OCI-LY7 (cell line): ENCODE measurements at regions not wholly inside any gene's neighbourhood (a gene's known extent, or its start where the extent isn't known, plus 50 kb on each side); places are given as distances from the start of the nearest gene placed in this dataset.

Source experiments
- BruUV-seq: library from RNA; stranded (reverse); fragments of 400-500 nt; replicated peaks from 2 replicates; lab custom pipeline; 2021; lab: Mats Ljungman, UMichigan
- CTCF ChIA-PET: fragments of 300-600 bp; sonication (Branson Sonifier 250); formaldehyde crosslinking; loops from one replicate; lab custom pipeline; 2022; ENCODE audit warnings: antibody characterized with exemption; ENCODE audit not compliant: unreplicated experiment; lab: Charles Lee
- POLR2A ChIA-PET: fragments of 300-600 bp; sonication (Branson Sonifier 250); formaldehyde crosslinking; loops from one replicate; lab custom pipeline; 2022; ENCODE audit warnings: antibody characterized with exemption; lab: Charles Lee
- DNase-seq: peaks from one replicate; pipeline ENCODE4 v3.0.0-alpha.2; 2015; ENCODE audit warnings: low spot score
- H2AFZ ChIP-seq: fragments of 200-600 bp; sonication (generic), shearing (Covaris generic); 2 replicates; pipeline ENCODE4 v1.6.1; 2014; ENCODE audit warnings: mild to moderate bottlenecking, antibody characterized with exemption, low read length, moderate library complexity
- H3K27ac ChIP-seq: fragments of 200-600 bp; sonication (generic); 2 replicates; pipeline ENCODE4 v1.5.1; 2014; ENCODE audit warnings: mixed run types, low read depth, mild to moderate bottlenecking, moderate library complexity, low read length, inconsistent platforms; ENCODE audit not compliant: poor library complexity, severe bottlenecking
- H3K36me3 ChIP-seq: fragments of 200-600 bp; sonication (generic); 2 replicates; pipeline ENCODE4 v1.6.1; 2014; ENCODE audit warnings: mild to moderate bottlenecking, antibody characterized with exemption, low read length, moderate library complexity, mixed read lengths; ENCODE audit not compliant: insufficient read depth
- H3K4me1 ChIP-seq: fragments of 200-600 bp; sonication (generic); 2 replicates; pipeline ENCODE4 v1.5.1; 2014; ENCODE audit warnings: mild to moderate bottlenecking, low read length; ENCODE audit not compliant: insufficient read depth, poor library complexity, severe bottlenecking
- H3K4me2 ChIP-seq: fragments of 200-600 bp; sonication (generic); 2 replicates; pipeline ENCODE4 v1.6.1; 2014; ENCODE audit warnings: mild to moderate bottlenecking, low read length
- H3K4me3 ChIP-seq: fragments of 200-600 bp; sonication (generic); 2 replicates; pipeline ENCODE4 v1.5.1; 2014; ENCODE audit warnings: mild to moderate bottlenecking, low read depth, low read length; ENCODE audit not compliant: poor library complexity, severe bottlenecking
- H3K79me2 ChIP-seq: fragments of 200-600 bp; sonication (generic); 2 replicates; pipeline ENCODE4 v1.6.1; 2016; ENCODE audit warnings: low read depth, mild to moderate bottlenecking, low read length, moderate library complexity, mixed read lengths; ENCODE audit not compliant: insufficient read depth
- H3K9me2 ChIP-seq: fragments of 200-600 bp; sonication (generic); 2 replicates; pipeline ENCODE4 v1.6.1; 2016; ENCODE audit warnings: mild to moderate bottlenecking, low read length, mixed read lengths; ENCODE audit not compliant: insufficient read depth
- H3K9me3 ChIP-seq: fragments of 200-600 bp; sonication (generic); 2 replicates; pipeline ENCODE4 v1.6.1; 2014; ENCODE audit warnings: mild to moderate bottlenecking, mixed run types, low read length, mixed read lengths
- H4K20me1 ChIP-seq: fragments of 200-600 bp; sonication (generic); 2 replicates; pipeline ENCODE4 v1.6.1; 2014; ENCODE audit warnings: mild to moderate bottlenecking, antibody characterized with exemption, low read length, moderate library complexity, mixed read lengths; ENCODE audit not compliant: insufficient read depth
- EZH2phosphoT487 ChIP-seq: fragments of 200-600 bp; sonication (generic); IDR thresholded peaks from 2 replicates; pipeline ENCODE4 v1.6.1; 2018; ENCODE audit warnings: low read depth, borderline replicate concordance, mild to moderate bottlenecking, mixed run types, antibody characterized with exemption, low read length, moderate library complexity, mixed read lengths
- intact Hi-C: fragments of 100-400 bp; cut with micrococcal nuclease; formaldehyde crosslinking; loops from one replicate; pipeline ENCODE4 v1.10.0; 2022; ENCODE audit not compliant: unreplicated experiment
- TF ChIP-seq, protein P1 (sequence below): fragments of 200-600 bp; sonication (generic); conservative IDR thresholded peaks from 2 replicates; pipeline ENCODE4 v1.5.1; 2014; ENCODE audit warnings: mild to moderate bottlenecking, antibody characterized with exemption, low read length, moderate library complexity, mixed read lengths

DNA sequence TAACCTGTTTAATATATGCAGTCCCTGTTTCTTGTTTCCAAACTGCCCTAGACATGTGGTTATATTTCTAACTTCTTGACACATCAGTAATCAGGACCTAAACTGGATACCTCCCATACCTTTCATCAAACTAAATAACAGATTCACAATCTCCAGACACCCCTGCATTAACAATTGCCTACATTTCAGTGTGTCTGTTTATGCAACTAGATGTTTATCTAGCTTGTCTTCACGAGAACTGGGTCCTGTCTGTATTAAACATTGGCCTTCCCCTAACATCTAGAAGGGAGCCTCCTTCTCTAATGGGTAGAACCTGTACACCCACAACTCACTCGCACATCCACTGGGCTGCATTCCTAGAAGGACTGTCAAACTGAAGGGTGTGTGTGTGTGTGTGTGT, 683.7 kb upstream of the FZD8 start:
- Histone ChIP-seq H3K9me2 (no peaks in the 10 kb centered on the region), H3K36me3 (no peaks in the 10 kb centered on the region), H3K79me2 (no peaks in the 10 kb centered on the region), H4K20me1 (no peaks in the 10 kb centered on the region), H3K27ac (no peak overlapping the region), H3K9me3 (no peaks in the 10 kb centered on the region), H3K4me3 (no peak overlapping the region), H3K4me1 (no peaks in the 10 kb centered on the region), H3K4me2 (no peak overlapping the region), H2AFZ (no peak overlapping the region)
- intact Hi-C loops, result no loop called here
- no TSS peak for BruUV-seq
- DNase-seq, result no peak
- ChIA-PET POLR2A (no interaction called here), CTCF (no interaction called here)
- TF ChIP-seq, protein P1, sequence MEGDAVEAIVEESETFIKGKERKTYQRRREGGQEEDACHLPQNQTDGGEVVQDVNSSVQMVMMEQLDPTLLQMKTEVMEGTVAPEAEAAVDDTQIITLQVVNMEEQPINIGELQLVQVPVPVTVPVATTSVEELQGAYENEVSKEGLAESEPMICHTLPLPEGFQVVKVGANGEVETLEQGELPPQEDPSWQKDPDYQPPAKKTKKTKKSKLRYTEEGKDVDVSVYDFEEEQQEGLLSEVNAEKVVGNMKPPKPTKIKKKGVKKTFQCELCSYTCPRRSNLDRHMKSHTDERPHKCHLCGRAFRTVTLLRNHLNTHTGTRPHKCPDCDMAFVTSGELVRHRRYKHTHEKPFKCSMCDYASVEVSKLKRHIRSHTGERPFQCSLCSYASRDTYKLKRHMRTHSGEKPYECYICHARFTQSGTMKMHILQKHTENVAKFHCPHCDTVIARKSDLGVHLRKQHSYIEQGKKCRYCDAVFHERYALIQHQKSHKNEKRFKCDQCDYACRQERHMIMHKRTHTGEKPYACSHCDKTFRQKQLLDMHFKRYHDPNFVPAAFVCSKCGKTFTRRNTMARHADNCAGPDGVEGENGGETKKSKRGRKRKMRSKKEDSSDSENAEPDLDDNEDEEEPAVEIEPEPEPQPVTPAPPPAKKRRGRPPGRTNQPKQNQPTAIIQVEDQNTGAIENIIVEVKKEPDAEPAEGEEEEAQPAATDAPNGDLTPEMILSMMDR, result no peak
- TF ChIP-seq EZH2phosphoT487, result no peak

GRCh38 chr10:36324831-36325230, 682.7 kb upstream of the FZD8 start:
- Histone ChIP-seq H2AFZ (no peak overlapping the region), H3K9me2 (no peaks in the 10 kb centered on the region), H3K79me2 (no peaks in the 10 kb centered on the region), H3K9me3 (no peaks in the 10 kb centered on the region), H3K27ac (no peak overlapping the region), H3K4me1 (no peaks in the 10 kb centered on the region), H3K4me3 (no peak overlapping the region), H3K4me2 (no peak overlapping the region), H4K20me1 (no peaks in the 10 kb centered on the region), H3K36me3 (no peaks in the 10 kb centered on the region)
- no peak for TF ChIP-seq EZH2phosphoT487
- TF ChIP-seq, protein P1, result no peak
- BruUV-seq, result no TSS peak
- ChIA-PET CTCF (no interaction called here), POLR2A (no interaction called here)
- intact Hi-C loops, result no loop called here
- DNase-seq, result no peak

DNA sequence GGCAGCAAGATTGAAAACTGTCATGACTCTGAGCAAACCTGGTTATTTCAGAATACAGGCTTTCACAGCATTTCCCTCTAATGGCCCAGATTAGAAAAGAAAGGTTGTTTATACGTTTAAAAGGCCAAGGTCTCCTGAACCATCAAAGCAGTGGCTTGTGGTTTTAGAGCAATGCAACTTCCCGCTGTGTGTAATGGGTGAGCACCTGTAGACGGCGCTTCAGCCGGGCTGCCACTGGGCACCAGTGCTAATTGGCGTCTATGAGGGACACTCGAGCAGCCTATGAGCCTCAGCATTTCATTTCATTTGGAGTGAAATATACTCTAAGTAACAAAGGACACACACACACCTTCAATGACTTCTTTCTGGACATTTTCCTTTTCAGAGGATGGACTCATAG, 671.0 kb upstream of the FZD8 start:
- Histone ChIP-seq H3K27ac (no peak overlapping the region), H3K4me2 (no peak overlapping the region), H4K20me1 (no peaks in the 10 kb centered on the region), H2AFZ (no peak overlapping the region), H3K9me2 (no peaks in the 10 kb centered on the region), H3K9me3 (no peaks in the 10 kb centered on the region), H3K79me2 (no peaks in the 10 kb centered on the region), H3K4me3 (no peak overlapping the region), H3K36me3 (no peaks in the 10 kb centered on the region), H3K4me1 (no peaks in the 10 kb centered on the region)
- ChIA-PET POLR2A (no interaction called here), CTCF (no interaction called here)
- DNase-seq, result no peak
- intact Hi-C loops, result no loop called here
- TF ChIP-seq EZH2phosphoT487, result no peak
- TF ChIP-seq, protein P1, result no peak
- BruUV-seq, result no TSS peak
